Right renal cortex interstitium (tissue), 3 donors: ENCODE measurements at regions not wholly inside any gene's neighbourhood (a gene's known extent, or its start where the extent isn't known, plus 50 kb on each side); places are given as distances from the start of the nearest gene placed in this dataset.

Source experiments
- DNase-seq, 3 donors: peaks; one replicate each; pipeline ENCODE4 v3.0.0-alpha.2; 2013; ENCODE audit warnings: low read depth in 3 of 3, low spot score in 2 of 3

- DNase-seq, result no peak
These were observed 403.5 kb downstream of the ZSWIM6 start for GRCh38 chr5:61735531-61735930.

DNA sequence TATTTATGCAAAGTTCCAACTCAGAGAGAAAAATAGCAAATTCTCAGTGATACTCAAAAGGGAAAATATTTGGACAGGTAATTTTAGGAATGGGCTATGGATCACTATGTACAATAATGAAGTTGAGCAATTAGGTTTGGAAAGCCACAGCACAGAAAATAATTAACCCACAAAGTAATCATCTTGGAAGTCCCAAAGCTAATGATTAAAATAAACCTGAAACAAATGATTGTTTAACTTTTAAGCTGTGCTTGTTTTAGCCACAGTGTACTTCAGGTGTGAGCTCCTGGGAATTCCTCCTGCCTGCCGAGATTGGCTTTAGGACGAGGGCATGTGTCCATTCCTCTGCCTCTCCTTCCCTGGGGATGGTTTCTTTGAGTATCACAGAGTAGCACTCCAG is 403.9 kb downstream of the ZSWIM6 start:
- no peak for DNase-seq

GRCh38 chr5:61737301-61737963 is 405.4 kb downstream of the ZSWIM6 start:
- no peak for DNase-seq

DNA sequence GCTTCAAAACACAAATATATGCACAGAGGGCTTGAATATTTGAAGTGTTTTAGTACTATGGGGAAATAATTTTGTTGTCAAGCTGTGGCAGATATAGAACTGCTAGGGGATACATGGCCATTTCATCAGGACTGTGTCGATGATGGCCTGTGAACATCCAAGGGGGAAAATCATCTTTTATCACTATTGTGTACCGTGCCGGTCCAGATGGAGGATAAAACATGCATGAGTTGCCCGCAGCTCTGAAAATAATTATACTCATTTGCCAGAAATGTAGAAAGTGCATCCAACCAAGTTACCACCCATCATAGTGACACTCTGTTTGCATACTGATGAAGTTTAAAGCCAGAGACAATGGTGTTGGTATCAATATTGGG is 405.9 kb downstream of the ZSWIM6 start:
- DNase-seq, result no peak

DNA sequence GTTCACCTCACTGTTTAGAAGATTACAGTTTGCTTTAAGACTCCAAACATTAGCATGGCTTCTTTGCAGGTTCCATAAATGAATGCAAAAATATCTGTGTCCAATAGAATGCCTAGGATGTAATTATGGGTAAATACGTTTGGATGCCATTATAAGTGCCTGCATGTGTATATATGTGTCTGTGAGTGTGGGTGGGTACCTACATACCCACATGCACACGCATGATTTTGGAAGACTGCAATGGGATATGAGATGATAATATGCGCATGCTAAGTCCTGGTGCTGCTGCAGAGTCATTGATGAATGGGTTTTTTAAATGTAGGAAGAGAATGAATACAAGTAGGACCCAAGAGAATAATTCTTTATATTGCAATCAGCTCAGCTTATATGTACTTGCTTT is 406.4 kb downstream of the ZSWIM6 start:
- no peak for DNase-seq

DNA sequence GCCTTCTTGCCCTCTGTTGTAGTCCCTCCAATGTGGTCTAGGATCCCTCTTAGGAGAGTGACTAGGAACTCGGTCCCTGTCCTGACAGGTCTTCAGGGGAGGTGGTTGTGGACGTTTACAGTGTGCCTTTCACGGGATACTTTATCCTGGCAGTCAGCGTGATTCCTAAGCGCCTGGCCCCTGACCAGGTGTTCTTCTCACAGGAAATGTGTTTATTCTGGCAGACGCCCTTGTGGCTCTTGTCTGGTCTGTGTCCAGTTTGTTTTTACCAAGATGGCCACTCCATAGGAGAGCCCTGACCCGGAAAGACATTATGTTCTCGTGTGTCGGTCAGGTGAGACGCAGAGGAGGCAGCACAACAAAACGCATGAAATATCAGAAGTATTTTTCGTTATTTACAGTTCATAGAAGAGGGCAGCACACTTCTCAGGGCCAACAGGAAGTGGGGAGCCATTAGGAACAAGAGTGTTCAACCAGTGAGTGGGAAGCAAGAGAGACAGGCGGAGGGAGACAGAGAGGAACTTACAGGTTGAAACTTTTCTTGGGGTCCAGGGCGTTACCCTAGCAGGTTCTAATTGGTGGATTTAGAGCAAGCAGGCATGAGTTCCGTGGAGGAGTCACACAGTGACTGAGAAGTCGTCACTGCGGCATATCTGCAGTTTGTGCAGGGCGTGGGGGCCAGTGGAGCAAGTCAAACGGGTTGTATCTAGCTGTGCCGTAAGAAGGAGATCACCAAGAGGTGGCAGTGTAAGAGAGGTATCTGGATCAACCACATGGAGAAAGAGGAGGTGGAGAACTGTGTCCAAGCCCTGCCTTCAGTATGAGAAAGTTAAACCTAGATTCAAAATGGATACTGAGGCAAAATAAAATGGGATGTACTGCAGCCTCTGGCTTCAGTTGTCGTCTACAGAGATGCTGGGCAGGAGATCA is 412.9 kb downstream of the ZSWIM6 start:
- no peak for DNase-seq

DNA sequence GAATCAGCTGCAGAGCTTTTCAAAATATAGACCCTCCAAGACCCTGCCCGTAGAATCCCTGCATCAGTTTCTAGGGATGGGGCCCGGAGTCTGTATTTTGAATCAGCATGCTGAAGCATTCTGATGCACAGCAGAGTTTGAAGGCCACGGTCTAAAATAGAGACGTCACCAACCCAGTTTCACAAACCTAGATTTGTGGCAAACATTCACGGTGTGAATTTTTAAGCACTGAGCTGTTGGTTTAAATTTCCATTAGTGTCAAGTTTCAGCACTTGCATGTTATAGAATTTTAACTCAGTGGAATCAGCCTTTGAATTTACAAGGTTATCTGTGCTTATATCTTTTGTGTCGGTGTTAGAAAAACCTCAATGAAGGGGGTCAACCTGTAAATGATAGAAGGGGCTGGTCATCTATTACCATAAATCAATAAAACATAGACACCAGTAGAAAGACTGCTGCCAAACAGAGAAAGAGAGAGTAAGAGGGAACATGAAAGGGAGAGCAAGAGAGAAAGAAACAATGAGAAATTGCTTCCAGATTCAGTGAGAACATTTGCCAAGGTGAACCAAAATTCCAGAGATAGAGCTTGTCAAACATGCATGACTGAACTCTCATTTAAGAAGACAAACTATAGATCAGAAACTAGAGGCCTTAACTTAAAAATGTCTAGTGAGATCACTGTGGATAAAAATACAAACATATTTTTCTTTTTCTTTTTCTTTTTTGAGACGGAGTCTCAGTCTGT is 414.9 kb downstream of the ZSWIM6 start:
- DNase-seq, result no peak

DNA sequence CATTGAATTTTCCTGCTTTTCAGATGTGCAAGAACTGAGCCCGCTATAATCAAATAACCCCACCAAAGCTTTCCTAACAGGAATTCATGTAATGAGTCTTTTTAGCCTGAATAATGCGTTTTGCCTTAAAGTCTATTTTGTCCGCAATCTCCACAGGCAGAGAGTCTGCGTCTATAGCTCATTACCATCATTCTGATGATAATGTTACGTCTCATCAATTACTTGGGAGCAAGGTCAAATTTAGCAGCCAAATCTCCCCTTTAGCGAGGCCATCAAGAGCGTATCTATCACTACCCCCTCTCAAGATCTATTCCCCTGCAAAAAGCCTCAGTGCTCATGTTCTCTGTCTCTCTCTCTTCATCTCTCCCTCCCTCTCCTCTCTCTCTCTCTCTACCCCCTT is 416.1 kb downstream of the ZSWIM6 start:
- DNase-seq, result no peak

DNA sequence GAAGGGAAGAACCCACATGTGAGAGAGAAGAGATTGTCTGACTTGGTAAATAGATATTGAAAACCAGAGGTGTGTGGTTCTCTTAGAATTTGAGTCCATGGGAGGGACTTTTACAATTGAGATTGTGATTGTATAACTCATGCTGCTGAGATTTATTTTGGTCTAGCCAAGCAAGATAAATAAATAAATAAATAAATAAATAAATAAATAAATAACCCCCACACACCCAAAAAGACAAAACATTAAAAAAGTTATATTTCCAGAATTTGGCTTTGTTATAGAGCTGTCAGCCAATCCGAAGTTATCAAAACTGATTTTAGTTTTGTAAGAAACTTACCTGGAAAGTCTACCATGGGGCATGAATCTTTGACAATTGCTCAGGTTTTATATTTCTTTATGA is 416.6 kb downstream of the ZSWIM6 start:
- no peak for DNase-seq

GRCh38 chr5:61752588-61752987 is 420.5 kb downstream of the ZSWIM6 start:
- no peak for DNase-seq

DNA sequence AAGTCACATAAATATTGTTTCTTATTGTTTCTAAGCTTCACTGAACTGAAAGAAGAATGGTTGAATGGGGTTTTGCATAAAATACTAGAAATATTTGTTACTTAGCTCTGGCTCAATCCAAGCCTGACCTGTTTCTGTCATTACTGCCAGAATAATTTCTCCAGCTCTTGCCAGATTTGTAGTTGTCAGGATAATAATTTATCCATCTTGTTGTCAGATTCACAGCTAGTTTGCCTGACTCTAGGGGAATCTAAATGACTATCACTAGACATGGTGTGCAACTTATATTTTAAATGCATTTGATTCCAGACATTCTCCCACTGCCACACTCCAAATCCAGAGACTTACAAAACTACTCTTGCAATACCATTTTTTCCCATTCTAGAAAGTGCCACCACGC is 422.7 kb downstream of the ZSWIM6 start:
- DNase-seq, result no peak

DNA sequence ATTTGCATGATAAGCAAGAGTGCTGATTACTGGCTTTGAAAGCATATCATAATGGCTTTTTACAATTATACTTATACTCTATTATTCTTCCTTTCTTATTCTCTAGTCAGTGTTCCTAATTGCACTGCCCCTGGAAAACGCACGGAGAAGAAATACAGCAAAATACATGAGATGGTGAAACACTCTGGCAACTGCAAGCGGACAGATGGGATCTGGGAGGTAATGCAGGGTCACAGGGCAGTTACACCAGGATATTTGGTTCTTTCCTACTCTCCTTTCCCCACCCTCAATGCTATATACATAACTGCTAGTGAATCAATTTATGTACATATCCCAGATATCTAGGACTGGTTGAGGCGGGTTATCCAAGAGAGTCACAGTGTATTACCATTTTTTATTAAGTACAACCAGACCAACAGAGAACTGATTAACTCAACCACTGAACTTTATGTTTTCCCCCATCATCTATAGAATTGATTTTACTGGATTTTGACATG is 423.7 kb downstream of the ZSWIM6 start:
- no peak for DNase-seq

DNA sequence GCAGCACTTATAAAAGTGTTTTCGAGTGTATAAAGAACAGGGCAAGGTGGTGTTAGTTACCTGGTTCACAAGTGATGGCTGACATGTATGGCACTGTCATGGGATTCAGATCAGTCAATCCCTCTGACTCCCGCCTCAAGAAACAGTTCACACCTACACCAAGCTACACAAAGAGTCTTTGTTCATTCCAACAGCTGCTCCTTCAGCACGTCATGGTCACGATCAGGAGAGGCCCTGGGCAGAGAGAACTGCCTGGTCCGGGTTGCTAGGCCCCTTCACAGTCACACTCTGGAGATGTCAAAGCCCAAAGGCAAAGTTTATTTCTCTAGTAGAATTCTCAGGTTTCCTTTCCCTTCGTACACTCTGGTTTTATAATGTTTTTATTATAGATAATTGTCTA is 426.7 kb downstream of the ZSWIM6 start:
- DNase-seq, result no peak

DNA sequence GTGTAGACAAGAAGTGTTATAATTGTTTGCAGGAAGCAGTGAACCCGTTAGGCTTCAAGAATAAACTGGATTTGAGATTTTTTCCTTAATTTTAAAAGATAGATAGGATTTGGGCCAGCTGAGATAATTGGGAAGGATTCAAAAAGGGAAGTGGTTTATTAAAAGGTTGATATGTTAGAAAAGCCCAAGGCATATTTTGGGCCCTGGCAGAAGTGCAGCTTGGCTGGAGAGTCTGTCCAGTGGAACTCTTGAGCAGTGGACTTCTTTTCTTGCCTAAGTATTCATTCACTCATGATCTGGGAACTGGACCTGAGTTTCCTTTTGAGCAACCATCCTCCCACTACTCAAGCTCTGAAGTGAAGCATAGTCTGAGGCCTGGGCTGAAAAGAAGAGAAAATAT is 433.4 kb downstream of the ZSWIM6 start:
- DNase-seq, result no peak

GRCh38 chr5:61766141-61766540 is 434.1 kb downstream of the ZSWIM6 start:
- DNase-seq, result no peak

- DNase-seq, result no peak
These were observed 435.4 kb downstream of the ZSWIM6 start for GRCh38 chr5:61767231-61768080.

DNA sequence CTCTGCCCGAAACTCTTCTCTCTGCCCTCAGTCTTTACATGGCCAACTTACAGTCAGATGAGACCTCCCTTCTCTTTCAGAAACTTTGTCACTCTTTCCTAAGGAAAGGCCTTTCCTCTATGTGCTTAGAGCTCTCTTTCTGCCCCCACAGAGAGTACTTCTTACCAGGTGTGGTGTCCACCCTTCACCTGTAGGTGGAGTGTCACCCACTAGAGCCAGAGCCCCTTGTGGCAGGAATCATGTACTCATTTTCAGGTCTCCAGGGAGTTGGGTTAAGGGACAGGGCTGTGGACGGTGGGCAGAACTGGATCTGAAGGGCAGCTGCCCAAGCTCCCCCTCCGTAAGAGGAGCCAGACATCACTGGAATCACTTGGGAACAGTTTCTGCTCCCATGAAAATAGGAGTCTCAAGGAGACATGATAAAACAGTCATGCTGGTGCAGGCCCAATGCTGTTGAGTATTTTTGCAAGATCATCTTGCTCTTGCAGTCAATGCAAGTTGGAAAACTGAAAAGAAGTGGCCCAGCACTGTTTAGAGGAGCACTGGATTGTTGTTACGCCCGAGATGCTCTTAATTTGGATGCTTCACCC is 436.7 kb downstream of the ZSWIM6 start:
- DNase-seq, result no peak

DNA sequence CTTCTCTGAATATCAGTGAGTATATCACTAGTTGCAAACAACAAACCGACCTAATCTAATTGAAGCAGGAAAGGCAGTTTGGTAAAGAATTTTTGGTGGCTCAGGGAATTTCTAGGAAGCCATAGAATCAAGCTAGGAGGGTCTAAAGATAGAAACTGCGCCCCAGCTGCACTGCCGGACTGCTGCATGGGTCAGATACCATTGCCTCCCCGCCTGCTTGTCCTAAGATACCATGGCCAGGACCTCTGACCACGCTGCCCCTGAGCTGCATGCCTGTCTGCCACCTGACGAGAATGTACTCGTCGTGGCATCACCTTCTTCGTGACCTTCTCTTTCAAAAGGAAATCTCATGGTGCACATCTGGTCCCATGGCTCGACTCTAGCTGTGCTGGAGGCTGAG is 439.0 kb downstream of the ZSWIM6 start:
- no peak for DNase-seq

- DNase-seq, result no peak
These were observed 439.8 kb downstream of the ZSWIM6 start for GRCh38 chr5:61771808-61772207.

GRCh38 chr5:61775901-61776300 is 443.8 kb downstream of the ZSWIM6 start:
- no peak for DNase-seq
